Erythroblast (primary cell): ENCODE measurements at regions not wholly inside any gene's neighbourhood (a gene's known extent, or its start where the extent isn't known, plus 50 kb on each side); places are given as distances from the start of the nearest gene placed in this dataset.

Experiments used
- GATA1 ChIP-seq: IDR thresholded peaks from 2 replicates; pipeline ENCODE4 v1.6.1; 2011; ENCODE audit warnings: low read depth, mild to moderate bottlenecking, control low read depth, low read length, moderate library complexity
- POLR2A ChIP-seq: IDR thresholded peaks from 2 replicates; pipeline ENCODE4 v1.6.1; 2011; ENCODE audit warnings: mild to moderate bottlenecking, low read length

GRCh38 chr17:79453481-79453880 lies 157.4 kb downstream of the RBFOX3 start:
- TF ChIP-seq POLR2A: no peak
- no peak for TF ChIP-seq GATA1
